Mucosa of descending colon (tissue), 3 donors: ENCODE measurements at regions not wholly inside any gene's neighbourhood (a gene's known extent, or its start where the extent isn't known, plus 50 kb on each side); places are given as distances from the start of the nearest gene placed in this dataset.

Experiments
- ATAC-seq: fragments of 200-7000 bp; cut with Tn5 transposase; one replicate; pipeline ENCODE4 v1.9.1; 2020; ENCODE audit warnings: mild to moderate bottlenecking, moderate library complexity
- DNase-seq, 3 donors: peaks; one replicate each; pipeline ENCODE4 v3.0.0-alpha.2; 2020
- H3K36me3 ChIP-seq: fragments of 200-600 bp; one replicate; pipeline ENCODE4 v1.8.0; 2021; ENCODE audit warnings: low read depth, mild to moderate bottlenecking
- H3K4me1 ChIP-seq: fragments of 200-600 bp; one replicate; pipeline ENCODE4 v1.8.0; 2021; ENCODE audit warnings: low read depth, mild to moderate bottlenecking
- H3K4me3 ChIP-seq: fragments of 200-600 bp; one replicate; pipeline ENCODE4 v1.8.0; 2021; ENCODE audit warnings: mild to moderate bottlenecking
- H3K9me3 ChIP-seq: fragments of 200-600 bp; one replicate; pipeline ENCODE4 v1.8.0; 2021; ENCODE audit warnings: mild to moderate bottlenecking
- CTCF ChIP-seq: fragments of 200-600 bp; IDR thresholded peaks from one replicate; pipeline ENCODE4 v1.8.0; 2022; ENCODE audit warnings: antibody characterized with exemption, mild to moderate bottlenecking
- intact Hi-C, 2 donors: fragments of 100-400 bp; cut with DNase I in 1 of 2; cut with micrococcal nuclease in 1 of 2; formaldehyde crosslinking; loops; one replicate each; pipeline versions ENCODE4 v1.11.0 to v1.11.1; 2022; cut with DNase I, micrococcal nuclease
- donor health status: DM: no; HTN: no; CAD: no; lungs with moderate emphysema.
- donor health status: DM: no; HTN: no; CAD: no.
- donor health status: DM: no; HTN: yes; CAD: no.

DNA sequence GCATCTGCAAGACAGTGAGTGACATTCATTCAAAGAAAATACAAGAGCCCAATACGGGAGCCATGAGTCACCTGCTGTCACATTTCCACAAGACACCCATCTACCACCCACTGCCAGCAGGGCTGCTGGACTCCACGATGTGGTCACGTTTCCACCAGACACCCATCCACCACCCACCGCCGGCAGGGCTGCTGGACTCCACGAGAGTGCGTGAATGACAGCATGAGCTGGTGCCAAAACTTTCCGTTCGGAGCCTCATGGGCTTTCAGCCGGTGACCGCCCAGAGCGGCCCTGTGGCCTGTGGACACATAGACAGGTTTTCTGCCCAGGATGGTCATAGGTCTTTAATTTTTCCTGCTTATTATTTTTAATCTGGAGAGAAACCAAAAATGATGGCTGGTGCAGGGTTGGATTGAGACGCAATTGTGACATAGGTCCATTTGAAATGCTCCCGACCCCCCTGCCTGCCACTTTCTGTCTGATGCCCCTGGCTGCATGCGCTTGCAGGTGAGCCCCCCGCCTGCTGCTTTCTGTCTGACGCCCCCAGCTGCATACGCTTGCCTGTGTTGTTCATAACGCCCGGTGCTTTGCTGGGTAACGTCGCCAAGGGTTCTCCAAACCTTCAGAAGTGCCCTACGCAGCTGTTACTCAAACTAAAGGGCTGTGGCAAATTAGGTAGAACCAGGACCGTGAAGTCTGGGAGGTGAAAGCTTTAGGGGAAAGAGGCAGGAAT is 59.1 kb upstream of the SMOC2 start:
- intact Hi-C loops = no loop called here
- no peaks in the 10 kb centered on the region for H3K4me1 ChIP-seq
- no peak for TF ChIP-seq CTCF
- H3K36me3 ChIP-seq = no peaks in the 10 kb centered on the region
- ATAC-seq (no peak), DNase-seq (no peak)
- H3K4me3 ChIP-seq = no peak overlapping the region
- no peaks in the 10 kb centered on the region for H3K9me3 ChIP-seq

DNA sequence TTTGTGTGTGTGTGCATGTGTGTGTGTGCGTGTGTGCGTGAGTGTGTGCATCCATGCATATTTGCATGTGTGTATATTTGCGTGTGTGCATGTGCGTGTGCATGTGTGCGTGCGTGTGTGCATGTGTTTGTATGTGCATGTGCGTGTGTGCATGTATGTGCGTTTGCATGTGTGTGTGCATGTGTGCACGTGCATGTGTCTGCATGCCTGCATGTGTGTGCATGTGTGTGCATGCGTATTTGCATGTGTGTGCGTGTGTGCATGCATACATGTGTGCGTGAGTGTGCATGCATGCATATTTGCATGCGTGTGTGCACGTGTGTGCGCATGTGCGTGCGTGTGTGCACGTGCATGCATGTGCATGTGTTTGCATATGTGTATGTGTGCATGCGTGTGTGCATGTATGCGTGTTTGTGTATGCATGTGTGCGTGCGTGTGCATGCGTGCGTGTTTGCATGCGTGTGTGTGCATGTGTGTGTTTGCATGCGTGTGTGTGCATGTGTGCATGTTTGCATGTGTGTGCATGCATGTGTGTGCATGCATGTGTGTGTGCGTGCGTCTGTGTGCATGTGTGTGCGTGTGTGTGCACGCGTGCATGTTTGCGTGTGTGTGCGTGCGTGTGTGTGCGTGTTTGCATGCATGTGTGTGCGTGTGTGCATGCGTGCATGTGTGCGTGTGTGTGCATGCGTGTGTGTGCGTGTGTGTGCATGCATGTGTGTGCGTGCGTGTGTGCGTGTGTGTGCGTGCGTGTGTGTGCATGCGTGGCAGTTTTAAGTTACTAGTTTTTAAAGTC is 57.7 kb upstream of the SMOC2 start:
- DNase-seq (no peak), ATAC-seq (no peak)
- H3K4me3 ChIP-seq = no peak overlapping the region
- H3K4me1 ChIP-seq = no peaks in the 10 kb centered on the region
- intact Hi-C loops = no loop called here
- no peak for TF ChIP-seq CTCF
- no peaks in the 10 kb centered on the region for H3K36me3 ChIP-seq
- no peaks in the 10 kb centered on the region for H3K9me3 ChIP-seq

DNA sequence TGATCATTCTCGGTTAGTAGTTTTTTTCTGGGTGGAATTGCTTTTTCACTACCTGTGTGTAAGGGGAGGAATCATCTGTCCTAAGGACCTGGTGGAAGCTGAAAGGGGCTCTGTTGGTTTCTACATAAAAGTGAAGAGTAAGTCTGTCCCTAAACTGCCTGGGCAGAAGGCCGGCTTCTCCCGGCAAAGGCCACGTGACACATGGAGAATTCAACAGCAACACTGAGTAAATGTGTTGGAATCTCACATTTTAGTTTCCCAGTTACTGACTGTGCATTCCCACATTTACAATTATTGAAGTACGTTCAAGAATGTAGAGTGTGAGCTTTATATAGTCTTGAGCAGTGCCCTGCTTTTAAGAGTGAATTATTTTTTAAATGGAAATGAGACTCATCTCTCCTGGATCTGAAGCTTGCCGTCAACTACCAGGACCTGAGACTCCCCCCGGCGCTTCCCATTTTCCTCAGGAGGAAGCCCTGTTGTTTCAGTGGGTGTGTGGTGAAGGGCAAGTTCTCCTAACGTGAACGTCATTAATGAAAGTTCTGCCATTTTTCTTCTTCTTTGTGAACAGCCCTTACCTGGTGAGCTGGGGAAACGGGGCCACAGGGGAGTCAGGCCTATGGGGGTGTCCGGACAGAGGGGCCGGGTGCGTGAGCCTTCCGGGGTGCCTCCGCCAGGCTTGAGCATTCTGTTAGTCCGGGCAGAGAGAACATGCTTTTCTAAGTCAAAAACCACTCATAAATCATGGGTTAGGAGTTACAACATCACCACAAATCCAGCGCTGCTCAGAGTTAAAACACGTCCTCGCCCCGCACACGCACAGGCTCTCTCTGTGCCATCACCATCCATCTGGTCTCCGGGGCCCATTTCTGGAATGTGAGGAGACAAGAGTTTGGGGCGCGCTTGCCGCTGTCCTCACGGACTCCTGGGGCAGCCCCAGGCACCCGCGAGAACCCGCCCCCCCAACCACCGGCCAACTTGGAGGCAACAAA is 56.6 kb upstream of the SMOC2 start:
- no peak overlapping the region for H3K4me3 ChIP-seq
- H3K4me1 ChIP-seq = no peaks in the 10 kb centered on the region
- peak in 1 of 3 donors; percentile 49 for DNase-seq
- H3K9me3 ChIP-seq = no peaks in the 10 kb centered on the region
- TF ChIP-seq CTCF = no peak
- intact Hi-C loops = no loop called here
- H3K36me3 ChIP-seq = no peaks in the 10 kb centered on the region
- no peak for ATAC-seq

DNA sequence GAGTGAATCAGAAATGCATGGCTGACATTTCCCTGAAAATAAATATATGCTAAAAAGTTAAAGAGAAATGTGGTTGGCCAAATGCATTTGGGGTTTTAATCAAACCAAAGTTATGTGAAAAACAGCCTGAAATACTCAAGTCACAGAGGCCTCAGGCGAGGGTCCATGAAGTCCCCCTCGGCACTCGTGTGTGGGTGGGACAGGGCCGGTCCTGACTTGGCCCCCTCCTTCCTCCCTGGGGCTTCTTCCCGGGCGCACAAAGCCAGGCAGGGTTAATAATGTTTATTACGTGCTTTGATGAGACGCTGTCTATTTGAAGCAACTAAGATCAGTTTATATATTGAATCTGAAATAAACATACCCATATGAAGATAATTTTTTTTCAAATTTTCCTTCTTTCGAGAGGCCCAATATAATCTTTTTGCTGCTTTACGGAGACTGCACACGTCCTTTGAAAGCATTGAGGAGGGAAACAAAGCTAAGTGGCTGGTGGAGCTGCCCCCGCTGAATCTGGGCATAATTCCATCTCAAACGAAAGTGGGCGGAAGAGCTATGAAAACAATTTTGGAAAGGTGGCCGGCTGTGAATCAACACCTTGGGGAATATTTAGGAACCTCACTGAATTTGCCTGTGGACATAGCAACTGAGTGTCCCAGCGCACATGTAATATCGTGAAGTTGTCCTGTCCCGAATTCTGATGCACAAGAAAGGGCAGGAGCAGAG is 55.8 kb upstream of the SMOC2 start:
- intact Hi-C loops = no loop called here
- TF ChIP-seq CTCF = no peak
- ATAC-seq (no peak), DNase-seq (peak in 1 of 3 donors; percentile 15)
- H3K36me3 ChIP-seq = no peaks in the 10 kb centered on the region
- H3K4me3 ChIP-seq = no peak overlapping the region
- H3K9me3 ChIP-seq = no peaks in the 10 kb centered on the region
- H3K4me1 ChIP-seq = no peaks in the 10 kb centered on the region
